H1 (cell line): ENCODE measurements at regions not wholly inside any gene's neighbourhood (a gene's known extent, or its start where the extent isn't known, plus 50 kb on each side); places are given as distances from the start of the nearest gene placed in this dataset.

Experiments used
- CTCF ChIA-PET: fragments of 300-600 bp; sonication (Branson Sonifier 250); formaldehyde crosslinking; loops from one replicate; lab custom pipeline; 2021; ENCODE audit not compliant: partially characterized antibody; lab: Charles Lee
- POLR2A ChIA-PET: fragments of 300-600 bp; sonication (Branson Sonifier 250); formaldehyde crosslinking; loops from one replicate; lab custom pipeline; 2021; ENCODE audit warnings: inconsistent platforms; ENCODE audit not compliant: partially characterized antibody; lab: Charles Lee
- DNase-seq, 2 experiments: peaks; one replicate each; pipeline versions ENCODE4 v3.0.0 to v3.0.0-alpha.2; 2010 to 2022; ENCODE audit warnings: low spot score in 2 of 2, low read depth in 1 of 2, mixed read lengths in 1 of 2
- FAIRE-seq: peaks from 2 replicates; lab custom pipeline; 2011; peaks lifted over from hg19 to GRCh38; lab: Jason Lieb, UNC
- H2AFZ ChIP-seq: 2 replicates; pipeline ENCODE4 v1.8.1; 2012; ENCODE audit warnings: low read length, inconsistent platforms
- H2AK5ac ChIP-seq: 2 replicates; pipeline ENCODE4 v1.6.1; 2013; ENCODE audit warnings: low read depth, low read length
- H2BK120ac ChIP-seq: replicated peaks from 2 replicates; pipeline ENCODE3; 2013; ENCODE audit warnings: low read depth, low read length, inconsistent platforms
- H2BK12ac ChIP-seq: 2 replicates; pipeline ENCODE4 v1.6.1; 2013; ENCODE audit warnings: low read depth, low read length
- H2BK15ac ChIP-seq: 2 replicates; pipeline ENCODE4 v1.6.1; 2013; ENCODE audit warnings: low read length
- H2BK20ac ChIP-seq: 2 replicates; pipeline ENCODE4 v1.6.1; 2013; ENCODE audit warnings: low read length
- H2BK5ac ChIP-seq: 2 replicates; pipeline ENCODE4 v1.6.1; 2013; ENCODE audit warnings: low read depth, low read length
- H3K14ac ChIP-seq: 2 replicates; pipeline ENCODE4 v1.6.1; 2013; ENCODE audit warnings: inconsistent platforms; ENCODE audit not compliant: insufficient read length
- H3K18ac ChIP-seq: 2 replicates; pipeline ENCODE4 v1.6.1; 2013; ENCODE audit warnings: low read length; ENCODE audit errors: extremely low read depth
- H3K23ac ChIP-seq: 2 replicates; pipeline ENCODE4 v1.6.1; 2013; ENCODE audit warnings: inconsistent platforms; ENCODE audit not compliant: insufficient read length
- H3K23me2 ChIP-seq: 2 replicates; pipeline ENCODE4 v1.6.1; 2013; ENCODE audit warnings: low read depth, low read length
- H3K27ac ChIP-seq: 2 replicates; pipeline ENCODE4 v1.6.1; 2011; ENCODE audit warnings: low read depth, low read length, inconsistent platforms
- H3K27me3 ChIP-seq, 4 experiments: replicated peaks in 1 of 4; 1 replicate in 1 of 4; 2 replicates in 3 of 4; pipeline versions ENCODE4 v1.6.1 to v1.8.1; 2011 to 2013; ENCODE audit warnings: low read length in 3 of 4, mild to moderate bottlenecking in 3 of 4, inconsistent platforms in 2 of 4, mixed read lengths in 2 of 4, moderate library complexity in 1 of 4; ENCODE audit not compliant: control insufficient read depth in 3 of 4, insufficient read depth in 3 of 4; ENCODE audit errors: extremely low read depth in 1 of 4
- H3K36me3 ChIP-seq, 4 experiments: 2 replicates each; pipeline versions ENCODE4 v1.6.1 to v1.8.1; 2011 to 2013; ENCODE audit warnings: mild to moderate bottlenecking in 4 of 4, low read length in 3 of 4, moderate library complexity in 2 of 4, control low read depth in 1 of 4, inconsistent platforms in 1 of 4; ENCODE audit not compliant: insufficient read depth in 4 of 4, control insufficient read depth in 2 of 4
- H3K4ac ChIP-seq: replicated peaks from 2 replicates; pipeline ENCODE3; 2013; ENCODE audit warnings: low read length, low read depth, mixed read lengths, inconsistent platforms; ENCODE audit not compliant: insufficient read length
- H3K4me1 ChIP-seq, 4 experiments: replicated peaks in 1 of 4; 1 replicate in 1 of 4; 2 replicates in 3 of 4; pipeline versions ENCODE4 v1.6.1 to v1.8.1; 2011 to 2013; ENCODE audit warnings: low read length in 3 of 4, inconsistent platforms in 2 of 4, mixed read lengths in 1 of 4; ENCODE audit not compliant: insufficient read depth in 4 of 4, control insufficient read depth in 3 of 4
- H3K4me2 ChIP-seq, 2 experiments: 2 replicates each; pipeline versions ENCODE4 v1.6.1 to v1.8.1; 2011 to 2013; ENCODE audit warnings: low read depth in 2 of 2, low read length in 2 of 2, control low read depth in 1 of 2, inconsistent platforms in 1 of 2, mild to moderate bottlenecking in 1 of 2; ENCODE audit not compliant: insufficient read depth in 1 of 2
- H3K4me3 ChIP-seq, 4 experiments: fragments of 200-600, 300-600 bp in 1 of 4; sonication (generic), shearing (Covaris generic), sonication (Bioruptor Twin) in 1 of 4; 2 replicates each; pipeline versions ENCODE4 v1.5.1 to v1.8.1; 2011 to 2016; ENCODE audit warnings: low read length in 4 of 4, low read depth in 3 of 4, control low read depth in 2 of 4, inconsistent platforms in 2 of 4, mild to moderate bottlenecking in 2 of 4, mixed read lengths in 1 of 4, moderate library complexity in 1 of 4; ENCODE audit not compliant: insufficient read depth in 2 of 4; ENCODE audit errors: extremely low read depth in 1 of 4
- H3K56ac ChIP-seq: replicated peaks from 2 replicates; pipeline ENCODE3; 2013; ENCODE audit warnings: low read depth, mild to moderate bottlenecking, mixed read lengths, low read length, inconsistent platforms; ENCODE audit not compliant: insufficient read length
- H3K79me1 ChIP-seq: 2 replicates; pipeline ENCODE4 v1.6.1; 2013; ENCODE audit warnings: low read depth, low read length, control low read depth
- H3K79me2 ChIP-seq, 2 experiments: 2 replicates each; pipeline versions ENCODE4 v1.6.1 to v1.8.1; 2012 to 2013; ENCODE audit warnings: low read length in 2 of 2, mild to moderate bottlenecking in 2 of 2, inconsistent platforms in 1 of 2; ENCODE audit not compliant: insufficient read depth in 2 of 2, control insufficient read depth in 1 of 2
- H3K9ac ChIP-seq, 4 experiments: replicated peaks in 1 of 4; 1 replicate in 1 of 4; 2 replicates in 3 of 4; pipeline versions ENCODE4 v1.6.1 to v1.8.1; 2011 to 2013; ENCODE audit warnings: low read depth in 3 of 4, low read length in 3 of 4, control low read depth in 2 of 4, mild to moderate bottlenecking in 2 of 4, moderate library complexity in 2 of 4, inconsistent platforms in 1 of 4; ENCODE audit errors: extremely low read depth in 1 of 4
- H3K9me3 ChIP-seq, 2 experiments: 2 replicates each; pipeline versions ENCODE4 v1.6.1 to v1.8.1; 2012 to 2013; ENCODE audit warnings: mild to moderate bottlenecking in 2 of 2, moderate library complexity in 2 of 2, control low read depth in 1 of 2, inconsistent platforms in 1 of 2, low read depth in 1 of 2, low read length in 1 of 2, mixed read lengths in 1 of 2; ENCODE audit not compliant: insufficient read depth in 2 of 2
- H4K20me1 ChIP-seq, 2 experiments: replicated peaks in 1 of 2; 2 replicates each; pipeline versions ENCODE3 to v1.8.1; 2011 to 2013; ENCODE audit warnings: inconsistent platforms in 2 of 2, low read length in 2 of 2, mild to moderate bottlenecking in 1 of 2; ENCODE audit not compliant: insufficient read depth in 2 of 2, control insufficient read depth in 1 of 2
- H4K5ac ChIP-seq: 2 replicates; pipeline ENCODE4 v1.6.1; 2013; ENCODE audit warnings: low read length, low read depth, mixed read lengths, inconsistent platforms; ENCODE audit not compliant: insufficient read length
- H4K8ac ChIP-seq: 2 replicates; pipeline ENCODE4 v1.8.0; 2013; ENCODE audit warnings: mild to moderate bottlenecking, moderate library complexity, low read length, inconsistent platforms; ENCODE audit not compliant: insufficient read depth; ENCODE audit errors: extremely low read depth
- H4K91ac ChIP-seq: replicated peaks from 2 replicates; pipeline ENCODE3; 2013; ENCODE audit warnings: low read length, mixed read lengths, inconsistent platforms; ENCODE audit not compliant: insufficient read length
- BCL11A ChIP-seq, 2 experiments: IDR thresholded peaks; one replicate each; pipeline ENCODE4 v1.6.1; 2011; ENCODE audit warnings: low read depth in 2 of 2, low read length in 2 of 2, mild to moderate bottlenecking in 2 of 2
- CBX5 ChIP-seq: fragments of 300-800, 300-1000 bp; sonication (generic); IDR thresholded peaks from 2 replicates; pipeline ENCODE4 v1.7.1; 2016; ENCODE audit warnings: antibody characterized with exemption, low read length, low read depth
- EP300 ChIP-seq, 2 experiments: IDR thresholded peaks; 1 replicate in 1 of 2; 2 replicates in 1 of 2; pipeline ENCODE4 v1.6.1; 2011 to 2012; ENCODE audit warnings: low read depth in 2 of 2, low read length in 2 of 2, mild to moderate bottlenecking in 2 of 2, borderline replicate concordance in 1 of 2, inconsistent platforms in 1 of 2, moderate library complexity in 1 of 2
- GABPA ChIP-seq: IDR thresholded peaks from 2 replicates; pipeline ENCODE4 v1.6.1; 2011; ENCODE audit warnings: mild to moderate bottlenecking, low read length, moderate library complexity, borderline replicate concordance; ENCODE audit not compliant: insufficient read depth
- KDM1A ChIP-seq: fragments of 200-600, 300-600 bp; sonication (generic); IDR thresholded peaks from 2 replicates; pipeline ENCODE4 v1.7.1; 2016; ENCODE audit warnings: mild to moderate bottlenecking, low read length, borderline replicate concordance
- NANOG ChIP-seq: IDR thresholded peaks from 2 replicates; pipeline ENCODE4 v1.6.1; 2011; ENCODE audit warnings: low read length, low read depth, mild to moderate bottlenecking, inconsistent platforms; ENCODE audit not compliant: insufficient read depth, poor library complexity, severe bottlenecking
- RFX5 ChIP-seq: IDR thresholded peaks from 2 replicates; pipeline ENCODE4 v1.6.1; 2011; ENCODE audit warnings: low read depth, low read length, improper control_type of control experiment, borderline replicate concordance
- RXRA ChIP-seq: IDR thresholded peaks from 2 replicates; pipeline ENCODE4 v1.6.1; 2011; ENCODE audit warnings: low read depth, mild to moderate bottlenecking, low read length, moderate library complexity; ENCODE audit not compliant: insufficient read depth
- SAP30 ChIP-seq: fragments of 300-600 bp; sonication (generic); IDR thresholded peaks from 2 replicates; pipeline ENCODE4 v1.7.1; 2012; ENCODE audit warnings: low read length, moderate library complexity, mild to moderate bottlenecking, inconsistent platforms; ENCODE audit not compliant: insufficient read depth, insufficient replicate concordance
- SIRT6 ChIP-seq: IDR thresholded peaks from one replicate; pipeline ENCODE4 v1.7.1; 2012; ENCODE audit warnings: low read length, inconsistent platforms
- SIX5 ChIP-seq: IDR thresholded peaks from 2 replicates; pipeline ENCODE4 v1.6.1; 2011; ENCODE audit warnings: mild to moderate bottlenecking, low read depth, low read length
- SP1 ChIP-seq: IDR thresholded peaks from 2 replicates; pipeline ENCODE4 v1.6.1; 2011; ENCODE audit warnings: low read depth, low read length
- SRF ChIP-seq: IDR thresholded peaks from 2 replicates; pipeline ENCODE4 v1.6.1; 2011; ENCODE audit warnings: mild to moderate bottlenecking, low read depth, low read length, moderate library complexity
- TEAD4 ChIP-seq: IDR thresholded peaks from 2 replicates; pipeline ENCODE4 v1.6.1; 2012; ENCODE audit warnings: low read depth, low read length, inconsistent platforms, mixed read lengths
- WGBS, 2 experiments: shearing (Covaris generic) in 1 of 2; methylation state at CpG; one replicate each; pipeline versions ENCODE4 v1.1.6 to v1.1.7; 2013 to 2015; ENCODE audit warnings: low lambda C conversion rate in 2 of 2, mixed read lengths in 2 of 2, inconsistent platforms in 1 of 2, low coverage in 1 of 2, missing lambda C conversion rate in 1 of 2; ENCODE audit not compliant: insufficient replicate concordance in 2 of 2, insufficient coverage in 1 of 2, insufficient read length in 1 of 2; ENCODE audit errors: extremely low coverage in 1 of 2, missing lambda C conversion rate in 1 of 2; 5-methylcytosine and 5-hydroxymethylcytosine counted together

DNA sequence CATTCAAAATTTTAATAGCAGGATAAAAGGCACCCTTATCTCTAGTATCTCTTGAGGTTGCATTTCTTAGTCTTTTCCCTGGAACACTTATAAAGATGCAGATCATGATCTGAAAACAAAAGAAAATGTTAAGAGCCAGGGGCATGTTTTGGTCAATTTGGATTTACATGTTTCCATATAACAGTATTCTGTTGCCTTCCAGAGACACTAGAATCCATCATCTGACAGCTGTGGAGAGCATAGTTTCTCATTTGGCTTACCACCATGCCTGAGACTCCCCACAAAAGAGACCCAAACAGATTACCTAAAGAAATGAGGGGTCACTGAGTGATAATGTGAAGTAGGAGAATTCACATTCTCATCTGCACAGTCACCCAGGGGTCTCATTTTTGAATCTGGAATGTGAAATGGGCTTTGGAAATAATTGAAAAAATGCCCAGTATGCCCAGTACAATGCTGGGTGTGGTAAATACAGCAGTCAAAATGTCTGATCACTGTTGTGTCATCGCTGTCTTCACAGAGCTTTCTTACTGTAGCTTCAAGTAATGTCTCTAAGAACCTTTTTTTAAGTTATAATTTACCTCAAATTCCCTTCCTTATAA, 79.9 kb upstream of the ZBTB20 start:
- Histone ChIP-seq H3K27ac (no peak overlapping the region), H2BK20ac (no peak overlapping the region), H3K36me3 (no peaks in the 10 kb centered on the region), H4K91ac (no peak overlapping the region), H3K4me1 (no peaks in the 10 kb centered on the region), H2BK15ac (no peak overlapping the region), H3K23me2 (no peaks in the 10 kb centered on the region), H3K4ac (no peak overlapping the region), H2BK12ac (no peak overlapping the region), H3K4me3 (no peak overlapping the region), H3K27me3 (no peaks in the 10 kb centered on the region), H3K14ac (no peak overlapping the region), H3K9ac (no peak overlapping the region), H2BK5ac (no peak overlapping the region), H2BK120ac (no peak overlapping the region), H4K8ac (no peak overlapping the region), H2AFZ (no peak overlapping the region), H3K79me1 (no peaks in the 10 kb centered on the region), H3K79me2 (no peaks in the 10 kb centered on the region), H4K20me1 (no peaks in the 10 kb centered on the region), H3K4me2 (no peak overlapping the region), H3K9me3 (no peaks in the 10 kb centered on the region), H3K56ac (no peak overlapping the region), H3K23ac (no peak overlapping the region), H2AK5ac (no peak overlapping the region), H3K18ac (no peak overlapping the region), H4K5ac (no peak overlapping the region)
- POLR2A ChIA-PET, result no interaction called here
- FAIRE-seq, result no peak
- 100% methylated on average over 1 of the region's 1 CpG; no CpG with 5 or more reads in 1 of the 2 experiments for WGBS, 2 experiments
- CTCF ChIA-PET, result no interaction called here
- no peak for DNase-seq
- TF ChIP-seq RFX5 (no peak), NANOG (no peak), EP300 (IDR thresholded peaks at IDR 0.05; ENCODE audit: borderline replicate concordance in 1 of 2, low read depth in 2 of 2, low read length in 2 of 2) (no peak), RXRA (no peak), SIX5 (no peak), GABPA (no peak), KDM1A (no peak), CBX5 (no peak), SIRT6 (no peak), SRF (no peak), SP1 (no peak), SAP30 (no peak), TEAD4 (no peak), BCL11A (IDR thresholded peaks at IDR 0.05; ENCODE audit: low read depth in 2 of 2, low read length in 2 of 2) (no peak)
